Endometrium (tissue), 2 donors: ENCODE measurements at regions not wholly inside any gene's neighbourhood (a gene's known extent, or its start where the extent isn't known, plus 50 kb on each side); places are given as distances from the start of the nearest gene placed in this dataset.

Experiments used
- FAIRE-seq: peaks from 2 replicates; lab custom pipeline; 2012; peaks lifted over from hg19 to GRCh38; lab: Jason Lieb, UNC
- donor health status: control.
- donor health status: control.

- no peak for FAIRE-seq
Measured at GRCh38 chr9:119609277-119609971, 240.2 kb upstream of the BRINP1 start.

- FAIRE-seq = no peak
Measured at GRCh38 chr9:119601632-119602031, 232.4 kb upstream of the BRINP1 start.

GRCh38 chr9:119597499-119597898, 228.3 kb upstream of the BRINP1 start:
- no peak for FAIRE-seq

- no peak for FAIRE-seq
Measured at GRCh38 chr9:119596703-119597102, 227.5 kb upstream of the BRINP1 start.

DNA sequence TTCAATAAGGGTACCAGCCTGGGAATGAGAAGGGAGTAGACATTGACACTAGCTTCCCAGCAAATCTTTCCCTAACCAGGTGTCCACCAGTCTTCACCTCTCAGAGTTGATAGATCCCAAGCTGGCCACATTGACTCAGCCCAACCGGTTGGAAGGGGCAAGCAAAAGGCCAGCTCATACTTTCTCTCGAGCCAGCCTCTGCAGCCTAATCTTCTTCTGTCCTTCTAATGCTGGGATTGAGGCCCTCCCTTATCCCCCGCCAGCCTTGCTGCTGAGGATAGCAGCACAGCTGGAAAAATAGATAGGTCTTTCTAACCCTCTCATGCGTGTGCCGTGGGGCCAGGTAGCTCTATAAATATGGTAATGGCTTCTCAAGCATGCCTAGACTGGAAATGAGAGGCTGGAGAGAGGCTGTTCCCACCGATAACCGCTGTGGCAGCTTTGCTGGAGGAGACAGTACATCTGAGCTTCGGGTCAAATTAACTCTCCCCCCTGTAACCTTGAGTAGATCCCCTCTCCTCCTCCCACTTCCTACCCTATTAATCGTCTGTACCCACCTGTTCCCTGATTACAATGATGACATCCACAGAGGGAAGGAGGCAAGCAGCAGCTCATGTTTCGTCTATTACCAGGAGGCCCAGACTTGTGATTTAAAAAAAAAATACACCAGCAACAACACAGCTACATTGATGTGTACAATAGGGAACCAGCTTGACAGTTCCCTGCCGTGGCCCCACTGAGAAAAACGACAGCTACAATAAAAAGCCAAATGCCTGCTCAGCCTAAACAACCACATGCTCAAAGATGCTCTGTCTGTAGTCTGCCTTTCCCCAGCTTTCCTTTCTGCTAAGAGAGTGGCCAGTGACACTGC, 219.9 kb upstream of the BRINP1 start:
- no peak for FAIRE-seq

DNA sequence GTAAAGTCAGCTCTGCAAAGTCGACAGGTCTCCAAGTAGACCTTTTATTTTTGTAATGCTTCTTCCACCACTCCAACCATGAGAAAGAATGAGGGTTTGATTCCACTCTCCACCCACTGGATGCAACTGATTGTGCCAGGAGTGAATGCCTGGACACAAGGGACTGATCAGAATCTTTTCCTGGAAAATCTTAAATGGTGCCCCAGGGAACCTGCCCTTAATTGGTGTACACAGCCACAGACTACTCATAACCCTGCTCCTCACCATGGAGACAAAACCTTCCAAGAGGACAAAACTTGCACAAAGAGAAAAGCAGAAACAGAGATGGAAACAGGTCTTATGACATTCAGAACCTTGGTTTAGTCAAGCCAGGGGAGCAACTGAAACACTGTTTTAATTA, 208.6 kb upstream of the BRINP1 start:
- FAIRE-seq = no peak

DNA sequence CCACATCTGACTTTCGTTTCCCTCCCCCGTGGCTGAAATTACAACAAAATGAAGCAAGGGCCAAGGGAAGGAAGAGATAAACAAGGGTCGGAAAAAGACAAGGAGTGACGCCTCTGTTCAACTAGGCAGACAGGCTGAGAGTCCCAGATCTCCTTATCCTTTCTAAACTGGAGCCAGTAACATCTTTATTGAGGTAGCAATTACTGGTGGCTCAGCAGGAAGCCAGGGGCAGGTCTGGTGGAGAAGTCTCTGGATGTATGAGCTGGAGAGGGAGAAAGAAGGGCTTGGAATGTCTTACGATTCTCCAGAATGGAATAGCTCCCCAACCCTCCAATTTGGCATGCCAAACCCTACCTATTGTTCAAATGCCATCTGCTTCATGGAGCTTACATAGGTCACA, 190.8 kb upstream of the BRINP1 start:
- FAIRE-seq = no peak

DNA sequence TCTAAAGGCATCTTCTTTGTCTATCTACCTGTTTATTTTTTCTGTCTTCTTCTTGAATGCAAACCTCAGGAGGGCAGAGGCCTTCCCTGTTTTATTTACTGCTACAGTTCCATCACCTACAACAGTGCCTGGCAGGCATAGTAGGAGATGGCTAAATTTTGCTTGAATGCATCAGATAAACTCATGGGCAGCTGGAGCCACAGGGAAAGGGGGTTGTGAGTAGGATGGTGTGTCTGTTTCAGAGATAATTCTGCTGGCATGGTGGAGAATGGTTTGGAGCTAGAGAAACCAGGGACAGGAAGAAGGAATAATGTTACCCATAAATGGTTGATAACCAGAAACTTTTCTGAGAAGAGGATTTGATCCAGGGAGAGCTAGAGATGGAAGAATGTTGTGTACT, 189.8 kb upstream of the BRINP1 start:
- no peak for FAIRE-seq

- FAIRE-seq = no peak
Measured at GRCh38 chr9:119556129-119556875, 187.1 kb upstream of the BRINP1 start.

DNA sequence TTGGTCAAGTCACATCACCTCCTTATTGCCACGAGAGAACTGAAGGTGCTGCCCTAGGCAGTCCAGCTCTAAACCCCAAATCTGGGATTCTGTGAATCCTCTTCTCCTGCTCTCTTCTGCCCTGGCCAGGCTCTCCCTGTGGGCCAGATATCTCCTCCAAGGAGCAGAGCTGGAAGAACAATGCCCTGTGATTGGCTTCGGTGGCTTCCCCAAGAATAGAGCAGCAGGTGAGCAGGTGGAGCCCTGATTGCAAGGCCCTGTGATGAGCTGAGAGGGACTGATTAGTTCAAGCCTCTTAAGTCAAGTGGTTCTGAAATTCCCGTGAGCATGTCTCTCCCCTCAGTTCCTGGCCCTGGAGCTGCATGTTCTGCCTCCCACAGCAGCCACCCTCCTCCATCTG, 175.3 kb upstream of the BRINP1 start:
- no peak for FAIRE-seq

- FAIRE-seq = no peak
Measured at GRCh38 chr9:119537138-119537537, 167.9 kb upstream of the BRINP1 start.

DNA sequence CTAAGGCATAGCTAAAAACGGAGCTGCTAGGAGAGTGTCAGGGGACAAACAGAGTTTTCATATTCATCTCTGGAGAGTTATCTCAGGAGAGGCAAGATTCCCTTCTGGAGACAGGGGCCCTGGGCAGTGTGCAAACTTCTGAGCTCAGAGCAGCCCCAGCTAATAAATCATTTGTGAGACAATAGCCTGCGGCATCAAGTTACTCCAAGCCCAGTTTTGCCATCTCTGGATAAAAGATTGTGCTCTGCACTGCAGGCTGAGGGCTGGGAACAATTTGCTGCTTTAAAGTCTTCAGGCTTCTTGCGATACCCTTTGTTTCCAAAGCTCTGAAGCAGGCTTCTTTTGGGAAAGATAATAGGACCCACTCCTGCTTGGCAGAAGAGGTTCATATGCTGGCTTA, 164.3 kb upstream of the BRINP1 start:
- no peak for FAIRE-seq

DNA sequence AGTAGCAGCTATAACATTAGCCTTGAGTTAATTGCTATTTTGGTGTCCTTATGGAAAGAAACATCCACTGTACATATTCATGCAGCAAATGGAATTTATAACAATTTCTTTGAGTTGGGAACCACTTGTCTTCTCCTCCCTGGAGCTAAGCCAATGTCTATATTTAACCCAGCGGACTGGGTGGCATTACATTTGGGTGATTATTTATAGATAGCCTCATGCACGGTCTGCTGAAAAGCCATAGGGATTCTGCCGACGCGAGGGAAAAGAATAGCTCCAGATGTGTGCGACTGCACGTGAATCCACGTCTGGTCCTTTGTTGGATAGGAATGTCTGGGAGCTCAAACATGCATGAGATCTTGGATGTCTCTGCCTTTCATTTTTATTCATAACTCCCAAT, 157.5 kb upstream of the BRINP1 start:
- no peak for FAIRE-seq

GRCh38 chr9:119523508-119523907, 154.3 kb upstream of the BRINP1 start:
- FAIRE-seq = no peak

GRCh38 chr9:119522381-119522780, 153.1 kb upstream of the BRINP1 start:
- FAIRE-seq = no peak

DNA sequence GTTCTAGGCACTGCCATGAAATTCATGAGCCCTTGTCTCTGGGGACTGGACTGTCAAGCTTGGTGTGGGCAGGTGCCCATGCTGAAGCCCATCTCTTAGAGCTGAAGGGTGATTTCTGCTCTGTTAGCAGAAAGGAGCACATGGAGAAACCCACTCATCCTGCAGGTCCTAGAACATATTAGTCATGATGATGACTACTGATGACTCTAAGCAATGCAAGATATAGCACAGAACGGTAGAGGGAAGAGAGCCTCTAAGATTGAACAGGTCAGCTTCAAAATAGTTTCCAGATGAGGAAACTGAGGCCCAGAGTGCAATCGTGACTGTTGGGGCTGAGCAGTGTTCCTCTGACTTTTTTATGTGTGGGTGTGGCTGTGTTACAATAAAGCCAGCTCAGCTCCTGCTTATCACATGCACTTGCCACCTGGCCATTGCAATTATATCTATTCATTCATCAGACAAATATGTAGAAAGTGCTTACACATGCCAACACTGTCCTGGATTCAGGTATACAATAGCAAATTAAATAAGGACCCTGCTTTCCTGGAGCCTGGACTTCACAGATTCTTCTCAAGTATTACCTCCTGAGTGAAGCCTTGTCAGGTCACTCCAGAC, 140.2 kb upstream of the BRINP1 start:
- no peak for FAIRE-seq

DNA sequence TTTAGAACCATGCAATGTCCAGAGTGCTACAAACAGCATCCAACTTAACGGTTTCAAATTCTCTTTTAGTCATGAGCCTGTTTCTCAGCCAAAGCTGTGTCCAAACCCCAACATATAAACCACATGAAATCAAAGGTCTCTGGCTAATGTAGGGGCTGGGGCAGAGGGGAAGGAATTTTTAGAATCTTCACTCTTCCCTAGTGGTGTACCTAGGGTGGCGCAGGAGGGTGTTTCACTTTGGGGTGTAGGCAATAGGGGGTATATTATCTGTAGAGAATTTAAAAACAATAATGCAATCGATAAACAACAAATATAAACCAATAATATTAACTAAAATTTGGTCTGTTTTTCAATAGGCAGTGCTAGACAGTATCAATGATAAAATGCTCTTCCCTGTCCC, 132.1 kb upstream of the BRINP1 start:
- FAIRE-seq = no peak

DNA sequence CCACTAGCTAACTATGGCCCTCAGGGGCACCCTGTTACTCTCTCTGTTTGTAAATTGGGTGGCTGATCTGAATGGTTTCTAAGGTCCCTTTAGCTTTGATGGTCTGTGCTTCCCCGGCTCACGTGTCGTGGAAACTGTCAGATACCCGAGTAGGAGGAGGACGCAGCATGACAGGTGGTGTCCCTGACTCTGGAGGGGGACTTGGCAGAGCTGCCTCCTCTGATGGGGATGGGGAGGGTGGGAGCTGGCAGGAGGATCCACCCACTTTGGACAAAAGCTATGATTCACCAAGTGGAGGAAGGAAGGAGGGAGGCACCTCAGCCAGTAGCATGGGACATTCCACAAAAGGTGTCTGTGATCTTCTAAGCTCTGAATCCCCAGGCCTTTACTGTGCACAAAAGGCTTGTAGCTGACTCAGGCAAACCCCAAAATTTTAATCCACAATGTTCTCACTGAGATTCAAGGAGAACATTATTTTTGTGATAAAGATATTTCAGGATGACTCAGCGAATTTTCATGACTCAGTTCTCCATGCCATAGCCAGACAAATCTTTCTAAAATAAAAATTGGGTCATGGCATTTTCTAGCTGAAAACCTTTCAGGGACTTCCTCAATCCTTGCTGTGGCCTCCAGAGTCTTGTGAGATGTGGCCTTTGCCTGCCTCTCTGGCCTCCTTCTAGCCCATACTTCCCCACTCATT, 131.0 kb upstream of the BRINP1 start:
- FAIRE-seq = no peak

- no peak for FAIRE-seq
Measured at GRCh38 chr9:119487118-119487827, 118.0 kb upstream of the BRINP1 start.

DNA sequence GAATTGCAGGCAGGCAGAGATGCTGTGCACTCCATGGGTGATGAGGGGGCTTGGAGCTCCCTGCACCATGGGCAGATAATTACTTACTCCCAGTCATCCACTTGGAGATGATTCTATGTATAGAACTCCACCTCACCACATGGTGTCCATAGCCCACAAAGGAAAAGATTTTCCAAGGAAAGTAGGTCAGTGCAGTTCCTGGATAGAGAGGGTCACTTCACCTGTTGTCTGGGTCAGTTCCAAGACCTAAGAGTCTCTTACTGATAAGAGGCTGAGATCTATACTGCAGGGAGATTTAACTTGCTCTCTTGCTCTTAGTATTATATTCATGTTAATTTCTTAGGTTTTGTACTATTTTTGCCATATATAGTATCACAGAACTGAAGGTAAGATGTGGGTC, 113.9 kb upstream of the BRINP1 start:
- FAIRE-seq = no peak

GRCh38 chr9:119477197-119477596, 108.0 kb upstream of the BRINP1 start:
- no peak for FAIRE-seq
